GM04503 (cell line): ENCODE measurements at regions not wholly inside any gene's neighbourhood (a gene's known extent, or its start where the extent isn't known, plus 50 kb on each side); places are given as distances from the start of the nearest gene placed in this dataset.
A peak's percentile ranks its signal among the peaks of the same experiment; 100 is the strongest.
"Not testable (repeated sequence)": the region's sequence is repeated elsewhere in the genome, so short reads cannot be mapped to it uniquely, and the experiment has no call there.

Source experiments
- DNase-seq: peaks from one replicate; pipeline ENCODE4 v3.0.0-alpha.2; 2012; ENCODE audit warnings: low read depth

DNA sequence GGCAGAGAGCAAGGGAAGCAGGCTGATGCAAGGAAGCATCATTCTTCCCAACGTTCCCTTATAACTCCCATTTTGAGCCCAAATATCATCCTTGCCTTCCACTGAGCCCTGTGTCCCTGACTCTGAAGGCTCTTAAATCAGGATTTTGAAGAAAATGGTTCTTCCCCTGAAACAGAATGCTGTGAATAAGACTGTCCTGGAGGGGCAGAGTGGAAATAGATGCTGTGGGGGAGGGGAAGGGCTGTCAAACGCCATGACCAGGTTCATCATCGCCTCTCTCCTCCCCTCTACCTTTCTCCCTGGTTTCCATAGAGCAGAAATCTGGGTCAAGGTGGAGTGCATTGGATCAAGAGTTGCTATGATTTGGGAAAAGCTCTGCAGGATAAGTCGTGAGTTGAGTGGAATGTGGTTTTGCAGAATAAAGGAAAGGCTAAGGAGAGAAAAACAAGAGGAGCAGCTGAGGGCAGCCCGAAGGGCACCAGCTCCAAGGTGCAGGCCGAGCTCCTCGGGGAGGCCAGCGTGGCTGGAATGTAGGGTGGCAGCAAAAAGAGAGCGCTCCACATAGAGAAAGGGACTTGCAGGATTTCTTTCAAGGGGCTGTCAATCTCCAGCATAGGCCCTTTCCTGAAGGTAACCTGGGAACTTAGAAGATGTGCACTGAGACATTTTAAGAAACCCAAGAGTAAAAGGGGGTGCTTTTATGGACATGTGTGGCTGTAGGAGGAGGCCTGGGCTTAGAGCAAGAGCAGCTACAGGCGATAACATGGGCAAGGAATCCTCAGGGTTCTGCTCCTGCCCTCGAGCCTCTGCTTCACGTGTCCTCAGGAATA, 120.8 kb upstream of the CDYL start:
- no peak for DNase-seq

- DNase-seq: no peak
Observed at GRCh38 chr6:4653141-4653540, 123.1 kb upstream of the CDYL start.

DNA sequence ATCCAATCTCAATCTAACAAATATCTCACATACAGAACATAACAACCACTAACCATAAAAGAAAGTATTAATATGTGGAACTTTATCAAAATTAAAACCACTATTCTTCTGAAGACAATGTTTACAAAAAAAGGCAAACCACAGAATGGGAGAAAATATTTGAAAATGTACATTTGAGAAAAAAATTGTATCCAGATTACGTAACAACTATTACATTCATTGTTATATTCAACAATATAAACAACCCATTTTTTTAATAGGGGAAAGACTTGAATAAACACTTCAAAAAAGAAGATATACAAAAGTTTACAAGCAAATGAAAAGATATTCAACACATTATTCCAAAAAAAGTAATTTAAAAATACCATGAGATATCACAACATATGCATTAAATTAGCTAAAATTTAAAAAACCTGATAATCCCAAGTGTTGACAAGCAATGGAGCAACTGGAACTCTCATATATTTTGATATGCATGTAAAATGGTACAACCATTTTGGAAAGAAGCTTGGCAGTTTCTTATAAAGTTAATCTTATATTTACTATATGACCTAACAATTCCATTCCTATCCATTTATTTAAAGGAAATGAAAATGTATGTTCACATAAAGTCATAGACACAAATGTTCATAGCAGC, 124.3 kb upstream of the CDYL start:
- no peak for DNase-seq

- DNase-seq: no peak
Observed at GRCh38 chr6:4649728-4650127, 126.5 kb upstream of the CDYL start.

GRCh38 chr6:4647414-4648365, 128.5 kb upstream of the CDYL start:
- DNase-seq: peak; percentile 32

GRCh38 chr6:4645713-4646360, 130.4 kb upstream of the CDYL start:
- DNase-seq: no peak

GRCh38 chr6:4644996-4645395, 131.2 kb upstream of the CDYL start:
- DNase-seq: no peak

DNA sequence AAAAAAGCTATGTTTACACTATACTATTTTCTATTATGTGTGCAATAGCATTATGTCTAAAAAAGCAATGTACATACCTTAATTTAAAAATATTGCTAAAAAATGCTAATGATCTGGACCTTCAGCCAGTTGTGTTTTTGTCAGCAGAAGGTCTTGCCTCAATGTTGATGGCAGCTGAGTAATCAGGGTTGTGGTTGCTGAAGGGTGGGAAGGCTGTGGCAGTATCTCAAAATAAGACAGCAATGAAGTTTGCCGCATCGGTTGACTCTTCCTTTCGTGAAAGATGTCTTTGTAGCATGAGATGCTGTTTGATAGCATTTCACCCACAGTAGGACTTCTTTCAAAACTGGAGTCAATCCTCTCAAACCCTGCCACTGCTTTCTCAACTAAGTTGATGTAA, 134.7 kb upstream of the CDYL start:
- DNase-seq: no peak

DNA sequence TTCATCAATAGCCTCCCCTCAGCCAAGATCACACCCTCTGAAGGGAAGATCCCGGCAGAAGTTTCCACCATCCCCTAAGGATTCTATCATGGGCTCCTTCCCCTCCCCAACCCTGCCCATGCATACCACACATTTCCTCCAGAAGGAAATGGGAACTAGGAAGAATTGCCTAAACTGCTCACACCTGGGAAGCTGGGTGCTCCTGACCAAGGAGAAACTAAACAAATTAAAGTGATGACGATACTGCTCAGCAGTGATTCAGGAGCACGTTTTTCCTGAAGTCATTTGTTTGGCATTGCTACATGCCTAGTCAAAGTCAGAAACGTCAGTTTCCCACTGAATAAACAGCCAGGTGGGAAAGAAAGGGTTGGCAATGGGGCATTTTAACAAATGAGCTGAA, 136.1 kb upstream of the CDYL start:
- no peak for DNase-seq

DNA sequence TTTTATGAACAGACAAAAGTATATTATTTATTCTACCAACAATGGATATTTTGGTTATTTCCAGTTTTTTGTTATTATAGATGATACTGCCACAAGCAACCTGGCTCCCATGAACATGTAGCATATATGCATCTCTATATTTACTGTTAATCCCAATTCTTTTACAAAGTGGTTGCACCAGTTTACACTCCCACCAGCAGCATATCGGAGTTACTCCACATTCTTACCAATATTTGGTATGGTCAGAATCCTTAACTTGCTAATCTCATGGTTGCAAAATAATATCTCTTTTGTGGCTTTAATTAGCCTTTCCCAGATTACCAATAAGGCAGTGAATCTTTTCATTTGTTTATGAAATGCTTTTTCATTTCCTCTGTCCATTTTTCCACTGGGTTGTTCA, 137.6 kb upstream of the CDYL start:
- no peak for DNase-seq

- DNase-seq: peak; percentile 39
Observed at GRCh38 chr6:4637691-4638433, 138.3 kb upstream of the CDYL start.

DNA sequence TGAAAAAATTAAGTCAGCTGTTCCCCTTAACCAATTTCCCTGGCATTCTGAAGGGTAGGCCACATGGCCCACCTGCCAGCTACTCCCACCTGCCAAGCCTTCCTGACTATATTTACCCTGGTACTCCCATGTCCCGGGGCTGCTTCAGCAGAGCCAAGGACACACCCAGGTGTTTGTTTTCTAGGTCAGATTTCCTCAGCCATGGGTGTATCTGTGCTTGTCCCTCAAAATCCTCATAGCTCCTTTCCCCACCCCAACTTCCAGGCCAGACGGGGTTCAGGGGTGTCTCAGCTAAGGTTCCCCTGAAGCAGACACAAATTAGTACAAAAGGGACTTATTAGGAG, 139.4 kb upstream of the CDYL start:
- DNase-seq: no peak

DNA sequence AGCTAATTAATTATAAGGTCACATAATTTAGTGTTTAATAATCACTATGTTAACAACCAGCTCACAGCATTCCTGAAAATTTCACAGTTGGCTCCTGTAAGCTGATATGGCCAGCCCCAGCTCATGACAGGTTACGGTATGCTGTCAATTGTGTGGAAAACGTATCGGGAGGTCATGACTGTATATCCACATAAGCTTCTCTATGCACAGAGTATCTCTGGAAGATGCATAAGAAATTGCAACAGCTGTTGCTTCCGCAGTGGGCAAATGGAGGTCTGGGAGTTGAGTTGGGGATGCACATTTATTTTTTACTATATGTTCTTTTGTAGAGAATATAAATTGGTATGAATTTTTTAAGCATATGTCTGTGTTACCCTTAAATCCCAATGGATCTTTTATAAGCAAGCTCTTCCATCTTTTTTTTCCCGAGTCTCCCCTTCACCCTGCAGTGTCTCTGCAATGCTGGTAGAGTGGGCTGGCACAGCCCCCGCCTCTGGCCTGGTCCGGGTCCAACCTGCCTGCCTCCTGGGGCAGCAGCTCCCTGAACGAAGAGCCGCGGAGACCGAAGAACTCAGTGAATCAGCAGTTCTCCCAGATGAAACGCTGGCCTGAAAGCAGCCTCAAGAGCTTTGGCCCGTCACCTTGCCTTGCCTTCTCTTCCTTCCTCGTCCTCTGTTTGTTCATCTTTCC, 139.9 kb upstream of the CDYL start:
- DNase-seq: no peak

GRCh38 chr6:4635666-4636065, 140.5 kb upstream of the CDYL start:
- no peak for DNase-seq

GRCh38 chr6:4632421-4632820, 143.8 kb upstream of the CDYL start:
- DNase-seq: no peak

DNA sequence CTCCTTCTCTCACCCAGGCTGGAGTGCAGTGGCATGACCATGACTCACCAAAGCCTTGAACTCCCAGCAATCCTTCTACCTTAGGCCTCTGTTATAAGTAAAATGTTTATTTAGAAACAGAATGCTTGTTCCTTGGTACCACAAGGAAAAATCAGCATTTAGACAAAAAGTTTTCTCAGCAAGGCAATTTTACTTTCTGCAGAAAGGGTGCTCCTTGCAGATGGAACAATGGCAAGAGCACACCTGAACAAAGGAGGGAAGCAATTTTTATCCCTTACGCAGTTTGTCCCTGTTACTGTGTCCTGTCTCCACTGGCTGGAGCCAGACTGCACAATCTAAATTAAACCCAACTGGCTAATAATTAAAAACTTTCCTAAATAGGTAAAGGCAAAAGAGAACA, 146.4 kb upstream of the CDYL start:
- DNase-seq: not testable (repeated sequence)

- DNase-seq: no peak
Observed at GRCh38 chr6:4625557-4625956, 150.6 kb upstream of the CDYL start.

GRCh38 chr6:4624726-4625125, 151.5 kb upstream of the CDYL start:
- DNase-seq: no peak

- DNase-seq: no peak
Observed at GRCh38 chr6:4620284-4621151, 155.7 kb upstream of the CDYL start.

DNA sequence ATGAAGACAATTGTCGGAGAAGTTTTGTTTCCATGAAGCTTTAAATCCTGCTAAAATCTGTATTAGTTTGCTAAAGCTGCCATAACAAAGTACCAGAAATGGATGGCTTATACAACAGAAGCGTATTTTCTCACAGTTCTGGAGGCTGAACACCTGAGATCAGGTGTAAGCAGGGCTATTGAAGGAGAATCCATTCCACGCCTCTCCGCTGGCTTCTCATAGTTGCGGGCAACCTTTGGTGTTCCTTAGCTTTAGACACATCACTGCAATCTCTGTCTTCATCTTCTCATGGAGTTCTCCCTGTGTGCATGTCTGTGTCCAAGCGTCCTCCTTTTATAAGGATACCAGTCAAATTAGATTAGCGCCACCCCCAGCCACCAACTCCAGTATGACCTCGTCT, 159.9 kb upstream of the CDYL start:
- no peak for DNase-seq
